GM18508 (cell line): ENCODE measurements at regions not wholly inside any gene's neighbourhood (a gene's known extent, or its start where the extent isn't known, plus 50 kb on each side); places are given as distances from the start of the nearest gene placed in this dataset.

Source experiments
- ATAC-seq: cut with Tn5 transposase; IDR thresholded peaks from one replicate; pipeline ENCODE4 v1.9.1; 2021; ENCODE audit warnings: moderate number of reproducible peaks; ENCODE audit not compliant: insufficient read depth, unreplicated experiment

DNA sequence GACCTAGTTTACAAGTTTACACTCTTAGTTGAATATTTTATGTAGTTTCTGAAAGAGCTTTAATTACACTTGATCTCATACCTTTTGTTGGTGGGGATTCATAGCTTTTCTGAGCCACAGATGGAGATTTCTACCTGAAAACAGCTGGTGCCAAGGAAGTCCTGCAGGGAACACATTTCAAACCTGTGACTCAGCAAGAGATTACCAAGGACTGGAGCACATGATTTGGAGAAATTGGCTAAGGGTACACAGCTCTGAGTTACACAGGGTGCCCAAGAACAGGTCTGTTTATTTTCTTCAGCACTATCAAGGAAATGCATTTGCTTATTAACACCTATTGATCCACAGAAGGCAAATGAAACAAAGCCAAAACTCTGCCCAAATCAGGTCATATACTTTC is 691.5 kb downstream of the KCTD8 start:
- ATAC-seq = no peak

DNA sequence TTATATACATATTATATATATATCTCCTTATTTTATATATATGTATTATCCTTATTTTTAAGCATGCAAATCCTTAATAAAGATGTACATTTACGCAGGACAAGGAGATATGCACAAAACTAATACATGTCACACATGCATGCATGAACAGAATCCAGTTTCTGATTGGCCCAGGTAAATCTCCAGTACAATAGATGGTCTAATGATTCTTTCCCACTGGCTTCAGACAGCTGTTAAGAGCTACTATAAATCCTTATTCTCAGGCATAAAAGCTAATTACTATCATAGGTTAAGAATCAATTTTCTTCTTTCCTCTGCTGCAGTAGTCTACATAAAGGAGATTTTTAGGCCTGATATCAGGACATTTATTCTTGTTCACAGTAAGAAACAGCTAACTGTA is 689.8 kb downstream of the KCTD8 start:
- no peak for ATAC-seq

DNA sequence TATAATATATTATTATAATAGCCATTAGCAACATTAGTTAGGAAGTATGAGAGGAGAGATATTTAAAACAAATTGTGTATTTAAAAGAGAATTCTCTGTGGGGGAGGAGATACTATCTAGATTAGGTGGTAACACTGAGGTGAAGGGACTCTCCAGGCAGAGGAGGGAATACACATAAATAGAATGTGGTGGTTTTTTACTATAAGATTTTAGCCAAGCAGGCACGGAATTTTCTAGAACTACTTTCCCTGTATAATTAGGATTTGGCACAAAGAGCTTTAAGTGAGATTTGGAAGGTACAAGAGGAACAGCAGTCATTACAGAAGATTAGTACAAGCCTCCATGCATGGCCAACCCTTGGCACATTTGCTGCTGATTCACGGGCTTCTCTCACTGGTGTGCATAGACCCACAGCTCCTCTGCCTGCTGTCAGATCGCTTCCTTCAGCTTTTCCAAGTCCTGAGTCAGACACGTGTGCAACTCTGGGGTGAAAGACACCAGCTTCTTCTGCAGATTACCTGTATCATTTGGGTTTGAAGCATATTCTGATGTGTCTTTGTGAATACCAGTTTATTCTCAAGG is 685.5 kb downstream of the KCTD8 start:
- no peak for ATAC-seq

DNA sequence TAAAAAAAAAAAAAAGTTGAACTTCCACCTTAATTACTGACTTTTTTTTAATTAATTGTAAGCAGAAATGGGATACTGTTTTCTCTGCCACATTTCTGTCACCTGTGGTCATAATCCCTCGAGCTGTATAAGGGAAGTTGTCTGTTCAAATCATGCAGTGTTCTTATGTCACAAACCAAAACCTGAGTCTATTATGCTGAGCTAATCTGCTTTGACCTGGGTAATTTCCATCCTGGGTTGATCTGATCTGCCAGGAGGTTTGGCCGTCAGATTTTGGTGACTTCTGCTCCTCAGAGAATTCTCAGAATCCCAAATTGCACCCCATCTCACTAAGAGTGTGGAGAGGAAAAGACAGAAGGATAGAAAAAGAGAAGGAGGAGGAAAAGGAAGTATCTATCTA is 683.1 kb downstream of the KCTD8 start:
- ATAC-seq = no peak

DNA sequence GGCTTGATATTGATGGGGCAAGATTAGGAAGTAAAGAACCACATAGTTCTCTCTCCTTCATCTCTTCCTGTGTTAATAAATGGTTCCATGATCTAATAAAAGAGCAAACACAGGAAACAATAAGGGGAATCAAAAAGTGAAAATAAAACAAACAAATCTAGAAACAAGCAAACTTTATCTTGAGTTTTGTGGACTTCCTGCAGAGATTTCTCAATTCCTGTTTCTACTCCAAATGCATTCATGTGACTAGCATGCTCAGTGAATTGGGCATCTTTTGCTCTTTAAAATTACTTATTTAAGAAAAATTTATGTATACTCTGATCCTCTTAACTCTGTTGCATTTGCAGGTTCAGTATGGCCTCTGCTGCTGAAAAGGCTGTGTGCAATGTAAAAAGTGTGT is 682.0 kb downstream of the KCTD8 start:
- no peak for ATAC-seq

DNA sequence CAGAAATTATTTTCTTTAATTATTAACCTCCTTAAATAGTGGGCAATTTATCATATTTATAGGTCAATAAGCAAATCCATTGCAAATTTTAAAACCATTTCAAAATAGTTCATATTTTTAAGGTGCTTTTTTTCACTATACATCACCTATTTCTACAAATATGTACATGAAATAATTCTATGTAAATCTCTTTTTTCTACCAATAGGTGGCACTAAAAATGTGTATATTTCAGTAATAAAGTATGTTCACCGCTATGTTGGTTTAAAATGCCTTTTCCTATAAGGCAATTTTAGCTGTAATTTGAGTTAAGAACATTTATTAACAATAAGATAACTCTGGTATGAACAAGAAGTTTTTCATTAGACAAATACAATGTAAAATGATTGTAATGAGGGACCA is 672.2 kb downstream of the KCTD8 start:
- ATAC-seq = no peak

DNA sequence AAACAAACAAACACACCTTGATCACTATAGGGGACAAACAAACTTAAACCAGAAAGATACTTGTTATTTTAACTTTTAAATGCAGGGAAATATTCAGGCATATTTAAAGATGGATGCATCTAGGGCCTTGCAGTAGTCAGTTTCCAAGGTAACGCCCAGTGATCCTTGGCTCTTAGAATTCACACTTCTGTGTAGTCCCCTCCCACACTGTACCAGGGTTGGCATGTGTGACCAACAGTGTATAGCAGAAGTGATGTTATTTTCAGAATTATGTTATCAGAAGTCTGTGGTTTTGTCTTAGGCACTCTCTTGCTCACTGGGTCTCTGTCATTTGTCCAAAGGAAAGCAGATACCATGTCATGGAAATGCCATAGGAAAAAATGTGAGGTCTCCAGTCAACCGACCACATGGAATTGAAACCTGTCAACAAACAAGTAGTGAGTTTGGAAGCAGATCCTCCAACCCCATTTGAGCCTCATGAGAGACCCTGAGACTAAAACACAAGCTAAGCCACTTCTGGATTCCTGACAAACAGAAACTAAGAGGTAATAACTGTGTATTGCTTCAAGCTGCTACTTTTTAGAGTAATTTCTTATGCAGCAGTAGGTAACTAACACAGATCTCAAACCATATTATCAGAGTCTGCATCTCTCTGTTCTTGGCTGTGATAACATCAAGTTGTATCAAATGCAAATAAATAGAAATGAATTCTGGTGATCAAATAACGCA is 670.3 kb downstream of the KCTD8 start:
- no peak for ATAC-seq

DNA sequence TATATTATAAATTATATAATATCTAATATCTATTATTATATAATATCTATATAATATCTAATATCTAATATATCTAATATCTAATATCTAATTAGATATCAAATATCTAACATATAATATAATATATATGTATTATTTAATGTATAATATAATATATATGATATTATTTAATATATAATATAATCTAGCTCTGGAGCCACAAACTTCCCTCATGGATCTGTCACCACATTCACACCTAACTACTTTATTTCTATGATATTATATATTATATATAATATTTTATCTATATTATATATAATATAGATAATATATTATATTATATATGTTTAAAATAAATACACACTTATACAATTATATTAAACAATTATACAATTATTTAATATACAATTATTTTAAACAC is 667.5 kb downstream of the KCTD8 start:
- no peak for ATAC-seq

DNA sequence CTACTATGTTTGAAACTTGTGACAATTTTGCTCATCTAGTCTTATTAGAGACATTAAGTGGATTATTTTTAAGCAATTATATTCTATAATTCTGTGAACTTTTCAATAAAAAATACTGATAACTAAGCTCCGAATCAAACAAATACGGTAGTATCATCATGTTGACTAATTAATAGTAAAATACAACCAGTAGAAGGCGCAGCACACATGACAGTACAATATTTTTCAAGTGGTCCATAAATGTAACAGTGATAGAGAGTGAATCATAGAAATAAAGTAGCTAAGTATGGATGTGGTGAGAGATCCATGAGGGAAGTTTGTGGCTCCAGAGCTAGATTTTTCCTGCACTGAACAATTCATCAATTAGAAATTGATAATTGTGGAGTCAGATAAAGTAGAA is 666.2 kb downstream of the KCTD8 start:
- no peak for ATAC-seq

DNA sequence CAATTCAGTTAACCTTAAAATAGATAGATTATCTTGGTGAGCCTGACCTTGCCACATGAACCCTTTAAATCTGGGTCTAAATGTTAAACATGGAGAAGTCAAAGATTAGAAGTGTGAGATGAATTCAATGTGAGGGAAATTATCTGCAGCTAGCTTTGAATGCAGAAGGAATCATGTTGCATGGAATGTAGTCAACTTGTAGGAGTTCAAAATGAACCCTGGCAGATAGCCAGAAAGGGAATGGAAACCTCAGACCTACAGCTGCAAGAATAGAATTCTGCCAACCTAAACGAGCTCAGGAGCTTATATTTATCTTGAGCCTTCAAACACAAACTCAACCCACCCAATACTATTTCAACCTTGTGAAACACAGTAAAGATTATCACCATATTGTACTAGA is 632.5 kb downstream of the KCTD8 start:
- no peak for ATAC-seq

DNA sequence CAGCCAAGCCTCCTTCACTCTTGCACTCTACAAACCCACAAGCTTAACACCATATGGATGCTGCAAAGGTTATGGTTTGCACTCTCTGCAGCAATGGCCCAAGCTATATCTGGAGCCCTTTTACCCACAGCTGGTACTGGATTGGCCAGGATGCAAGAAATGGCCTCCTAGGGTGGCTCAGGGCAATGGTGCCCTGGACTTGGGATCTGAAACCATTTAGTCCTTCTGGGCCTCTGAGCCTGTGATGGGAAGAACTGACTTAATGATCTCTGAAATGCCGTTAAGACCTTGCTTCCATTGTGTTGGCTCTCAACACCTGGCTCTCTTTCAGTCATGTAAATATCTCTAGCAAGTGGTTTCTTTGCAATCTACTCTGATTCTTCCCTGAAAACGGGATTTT is 626.0 kb downstream of the KCTD8 start:
- ATAC-seq = no peak

DNA sequence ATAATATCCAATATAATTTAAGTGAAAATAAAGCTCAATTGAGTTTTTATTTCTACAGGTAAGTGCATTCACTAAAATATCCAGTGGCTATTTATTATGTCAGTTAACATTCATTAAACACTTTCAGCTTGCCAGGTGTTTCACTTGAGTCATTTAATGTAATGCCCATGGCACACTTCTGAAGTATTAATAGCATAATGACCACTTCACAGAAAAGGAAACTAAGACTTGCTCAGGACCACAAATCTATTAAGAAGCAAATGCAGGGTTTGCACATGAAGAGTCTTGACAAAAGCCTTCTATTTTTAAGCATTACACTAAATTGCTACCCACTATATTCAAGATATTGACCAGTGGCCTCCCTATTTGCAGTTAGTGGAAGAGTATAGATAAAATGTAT is 612.7 kb downstream of the KCTD8 start:
- ATAC-seq = no peak

DNA sequence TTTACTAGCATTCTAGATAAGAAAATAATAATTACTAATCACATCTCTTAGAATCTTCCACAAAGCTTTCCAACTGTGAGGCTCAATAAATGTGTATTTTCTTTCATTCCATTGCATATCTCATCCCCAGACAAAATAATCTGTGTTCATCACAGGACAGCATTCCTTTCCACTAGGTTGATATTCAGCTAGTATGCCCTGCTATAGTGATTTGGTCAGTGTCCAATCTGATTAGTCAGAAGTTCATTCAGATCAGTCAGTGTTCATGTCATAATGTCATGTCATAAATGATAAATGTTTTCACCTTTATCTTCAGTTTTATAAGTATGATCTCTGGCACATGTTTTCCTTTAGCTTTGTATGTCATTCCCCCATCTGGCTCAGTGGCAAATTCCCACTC is 611.4 kb downstream of the KCTD8 start:
- ATAC-seq = no peak

DNA sequence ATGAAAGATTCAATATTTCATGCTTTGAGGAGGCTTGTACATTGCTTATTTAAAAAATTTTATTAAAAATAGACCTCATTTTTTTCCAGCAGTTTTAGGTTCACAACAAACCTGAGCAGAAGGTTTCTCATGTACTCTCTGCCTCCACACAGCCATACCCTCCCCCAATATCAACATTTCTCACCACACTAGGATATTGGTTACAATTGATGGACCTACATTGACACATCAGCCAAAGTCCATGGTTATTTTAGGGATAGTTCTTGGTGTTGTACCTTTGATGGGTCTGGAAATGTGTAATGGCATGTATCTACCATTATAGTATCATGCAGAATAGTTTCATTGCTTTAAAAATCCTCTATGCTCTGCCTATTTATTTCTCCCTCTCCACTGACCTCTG is 611.0 kb downstream of the KCTD8 start:
- no peak for ATAC-seq

DNA sequence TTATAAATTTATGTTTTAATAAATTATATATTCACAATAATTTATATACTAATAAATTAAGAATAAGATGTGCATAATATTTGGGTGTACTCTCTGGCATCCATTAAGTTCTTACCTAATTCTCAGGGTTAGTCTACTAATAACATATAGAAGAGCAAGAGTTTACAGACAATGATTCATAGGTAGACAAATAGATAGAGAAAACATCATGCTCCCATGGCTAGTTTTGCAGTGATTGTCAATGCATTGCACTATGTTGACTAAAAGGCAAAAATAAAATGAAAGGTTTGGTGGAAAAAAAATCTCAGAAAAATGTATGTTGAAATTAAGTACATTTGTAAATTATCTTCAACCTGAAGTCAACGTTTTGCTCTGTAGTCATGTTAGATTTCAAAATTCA is 606.0 kb downstream of the KCTD8 start:
- ATAC-seq = no peak

DNA sequence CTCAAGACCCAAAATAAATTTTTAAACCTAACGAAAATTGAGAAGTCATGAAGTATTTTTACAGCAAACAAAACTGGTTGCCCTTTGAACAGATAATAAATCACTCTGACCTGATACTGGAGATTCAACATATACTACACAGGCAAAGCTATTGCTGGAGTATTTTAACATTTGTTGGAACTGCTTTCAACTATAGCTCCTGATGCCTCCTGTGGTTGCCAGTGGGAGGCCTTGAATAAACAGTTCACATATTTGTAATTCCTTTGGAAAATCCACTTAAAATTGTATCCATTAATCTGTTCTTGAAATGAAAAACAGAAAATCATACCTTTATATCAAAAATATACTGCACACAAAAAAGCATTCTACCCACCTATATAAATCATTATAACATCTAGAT is 605.1 kb downstream of the KCTD8 start:
- no peak for ATAC-seq

DNA sequence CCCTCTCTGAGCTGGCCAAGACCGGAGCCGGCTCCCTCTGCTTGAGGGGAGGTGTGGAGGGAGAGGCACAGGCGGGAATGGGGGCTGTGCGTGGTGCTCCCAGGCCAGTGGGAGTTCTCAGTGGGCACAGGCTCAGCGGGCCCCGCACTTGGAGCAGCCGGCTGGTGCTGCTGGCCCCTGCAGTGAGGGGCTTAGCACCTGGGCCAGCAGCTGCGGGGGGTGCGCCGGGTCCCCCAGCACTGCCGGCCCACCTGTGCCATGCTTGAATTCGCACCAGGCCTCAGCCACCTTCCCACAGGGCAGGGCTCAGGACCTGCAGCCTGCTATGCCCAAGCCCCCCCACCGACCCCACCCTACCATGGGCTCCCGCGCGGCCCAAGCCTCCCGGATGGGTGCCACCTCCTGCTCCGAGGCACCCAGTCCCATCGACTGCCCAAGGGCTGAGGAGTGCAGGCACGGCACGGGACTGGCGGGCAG is 602.5 kb downstream of the KCTD8 start:
- ATAC-seq = no peak

DNA sequence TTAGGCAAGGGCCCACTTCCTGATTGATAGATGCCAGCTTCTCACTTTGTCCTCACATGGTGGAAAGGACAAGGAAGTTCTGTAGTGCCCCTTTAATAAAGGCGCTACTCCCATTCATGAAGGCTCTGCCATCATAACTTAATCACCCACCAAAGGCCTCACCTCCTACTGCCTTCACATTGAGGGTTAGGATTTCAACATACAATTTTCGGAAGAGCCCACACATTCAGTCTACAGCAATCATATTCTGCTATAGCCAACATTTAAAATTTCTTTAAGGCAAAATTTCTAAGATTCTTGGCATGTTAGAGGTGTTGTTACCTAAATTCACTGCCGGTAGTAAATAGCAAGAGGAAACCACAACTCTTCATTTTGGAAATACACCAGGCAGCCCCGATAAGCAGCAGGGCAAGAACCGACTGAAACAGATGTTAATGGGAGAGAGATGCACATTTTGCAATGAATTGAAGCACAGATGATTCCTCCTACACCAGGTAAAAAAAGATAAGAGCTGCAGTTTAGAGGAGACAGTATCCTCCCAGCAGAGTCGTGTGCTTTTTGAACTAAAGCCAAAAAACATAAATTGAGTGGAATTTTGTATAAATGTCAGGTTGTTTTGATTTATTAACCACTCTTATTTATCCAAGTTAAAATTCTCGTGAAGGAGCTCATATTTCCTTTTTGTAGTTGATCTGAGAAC is 594.9 kb downstream of the KCTD8 start:
- no peak for ATAC-seq

DNA sequence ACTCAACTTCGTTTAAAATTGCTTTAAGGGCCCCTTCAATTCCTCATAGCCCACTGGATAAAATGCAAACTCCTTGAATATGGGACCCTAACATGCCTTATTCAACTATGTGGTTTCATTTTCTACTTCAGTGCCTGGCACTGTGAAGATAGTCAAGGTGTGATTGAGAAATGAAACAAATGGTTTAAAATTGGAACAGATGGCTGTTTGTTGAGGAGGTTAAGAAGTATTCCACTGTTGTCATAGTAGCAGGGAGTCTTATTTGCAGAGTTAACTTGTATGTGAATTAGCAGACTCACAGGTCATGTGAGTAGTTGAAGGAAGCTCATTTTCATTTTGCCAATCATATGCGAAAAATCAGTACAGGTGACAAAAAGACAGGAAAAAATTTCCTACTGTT is 593.3 kb downstream of the KCTD8 start:
- no peak for ATAC-seq

DNA sequence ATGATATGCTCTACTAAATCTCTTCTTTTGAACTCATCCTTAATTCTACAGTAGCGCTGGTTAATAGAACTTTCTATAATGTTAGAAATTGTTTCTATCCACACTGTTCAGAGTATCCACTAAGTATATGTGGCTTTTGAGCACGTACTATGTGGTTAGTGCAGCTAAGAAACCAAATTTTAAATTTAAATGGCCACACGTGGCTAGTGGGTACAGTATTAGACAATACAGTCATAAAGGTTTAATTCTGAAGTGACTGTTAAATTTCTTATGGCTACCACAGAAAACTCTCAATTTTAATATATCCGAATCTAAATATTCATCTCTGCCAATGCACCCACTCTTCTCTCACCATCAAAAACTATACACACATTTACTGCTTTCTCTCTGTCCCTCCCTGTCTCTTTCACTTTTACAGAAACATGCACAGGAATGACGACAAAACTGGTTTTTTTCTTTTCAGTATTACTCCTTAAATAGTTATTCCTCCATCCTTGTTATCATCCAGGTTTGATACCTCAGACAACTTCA is 583.9 kb downstream of the KCTD8 start:
- ATAC-seq = no peak

DNA sequence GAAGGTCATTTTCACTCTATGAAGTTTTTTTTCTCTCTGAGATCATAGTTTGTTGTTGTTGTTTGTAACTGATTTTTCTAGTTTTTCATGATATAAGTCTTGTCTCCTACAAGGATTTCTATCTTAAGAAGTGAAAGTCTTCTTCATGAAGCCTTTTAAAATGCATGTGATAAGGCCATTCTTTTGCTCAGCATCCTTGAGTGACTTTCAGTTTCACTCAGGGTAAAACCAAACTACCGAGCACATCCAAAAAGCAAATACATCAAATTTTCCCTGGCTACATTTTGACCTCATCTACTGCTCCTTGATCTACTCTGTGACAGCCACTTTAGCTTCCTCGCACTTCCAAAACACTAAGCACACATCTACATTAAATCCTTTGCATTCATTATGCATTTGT is 580.7 kb downstream of the KCTD8 start:
- ATAC-seq = no peak
